DMS 273 treated with DMSO at 0.1 percent for 48 hours (cell line): ENCODE measurements at regions not wholly inside any gene's neighbourhood (a gene's known extent, or its start where the extent isn't known, plus 50 kb on each side); places are given as distances from the start of the nearest gene placed in this dataset.
"Not testable (repeated sequence)": the region's sequence is repeated elsewhere in the genome, so short reads cannot be mapped to it uniquely, and the experiment has no call there.

Experiments used
- DNase-seq: peaks from one replicate; lab custom pipeline; 2025; lab: John Stamatoyannopoulos, UW

DNA sequence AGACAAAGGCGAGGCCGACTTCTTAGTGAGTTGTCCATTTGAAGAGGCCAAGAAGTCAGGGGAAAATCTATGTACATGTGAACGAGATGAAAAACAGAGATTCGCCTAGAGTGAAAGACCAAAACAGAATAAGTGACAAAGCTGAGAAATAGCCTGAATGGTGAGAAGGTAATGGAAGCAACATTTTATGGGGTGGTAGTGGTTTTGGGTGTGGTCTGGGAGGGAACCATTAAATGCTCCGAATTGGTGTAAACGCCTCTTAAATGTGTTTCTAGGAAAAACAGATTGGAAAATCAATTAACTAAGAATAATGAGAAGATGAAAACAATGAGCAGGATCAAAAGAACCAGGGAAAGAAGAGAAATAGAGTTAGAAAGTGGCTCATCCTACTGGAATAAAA, 83.8 kb upstream of the MANSC4 start:
- no peak for DNase-seq

DNA sequence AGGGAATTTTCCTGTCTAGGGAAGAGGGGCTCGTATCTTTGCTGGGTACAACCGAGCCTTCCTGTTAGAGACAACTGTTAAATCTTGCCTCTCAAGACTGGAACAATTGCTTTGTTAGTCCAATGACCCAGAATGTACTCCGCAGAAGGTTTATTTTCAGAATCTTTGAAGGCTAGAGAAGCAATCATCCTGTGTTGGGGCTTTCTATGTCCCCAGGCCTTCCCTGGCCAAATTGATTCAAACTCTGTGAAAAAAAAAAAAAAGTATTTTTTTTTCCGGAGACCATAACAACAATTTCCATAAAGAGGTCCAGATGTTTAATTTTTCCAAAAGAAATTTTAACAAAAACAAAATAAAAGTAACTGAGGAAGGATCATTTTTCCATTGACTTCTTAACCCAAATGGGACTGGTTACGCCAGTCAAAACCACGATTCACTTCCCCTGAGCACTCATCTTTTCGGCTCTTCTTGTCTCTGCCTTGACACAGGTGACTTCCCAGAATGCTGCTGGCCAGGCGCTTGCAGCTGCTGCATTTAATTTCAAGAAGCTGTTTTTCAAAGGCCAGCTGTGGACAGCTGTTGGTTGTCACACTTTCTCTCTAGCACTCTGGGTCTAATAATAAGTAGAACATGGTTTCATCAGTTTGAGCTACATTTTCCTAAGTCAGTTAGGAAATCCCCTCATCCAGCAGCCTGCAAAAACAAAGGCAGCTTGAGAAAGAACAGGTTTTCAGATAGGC, 81.6 kb upstream of the MANSC4 start:
- no peak for DNase-seq

DNA sequence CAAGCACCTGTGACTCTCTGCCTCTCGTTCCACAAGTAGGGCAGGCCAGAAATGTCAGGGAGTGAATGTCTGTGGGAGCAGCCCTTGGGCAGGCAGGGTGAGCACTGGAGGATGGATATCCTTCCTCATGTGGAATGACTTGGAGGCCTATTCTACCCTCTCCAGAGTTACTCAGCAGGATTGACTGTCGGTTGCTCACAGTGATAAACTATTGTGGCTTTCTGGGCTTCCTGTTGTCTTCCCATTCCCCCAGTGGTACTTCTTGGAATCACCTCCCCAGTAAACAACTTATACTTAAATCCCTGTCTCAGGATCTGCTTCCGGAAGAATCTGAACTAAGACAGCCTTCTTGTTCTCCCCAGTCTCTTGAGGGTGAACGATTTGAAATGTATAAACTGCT, 79.6 kb upstream of the MANSC4 start:
- DNase-seq, result no peak

DNA sequence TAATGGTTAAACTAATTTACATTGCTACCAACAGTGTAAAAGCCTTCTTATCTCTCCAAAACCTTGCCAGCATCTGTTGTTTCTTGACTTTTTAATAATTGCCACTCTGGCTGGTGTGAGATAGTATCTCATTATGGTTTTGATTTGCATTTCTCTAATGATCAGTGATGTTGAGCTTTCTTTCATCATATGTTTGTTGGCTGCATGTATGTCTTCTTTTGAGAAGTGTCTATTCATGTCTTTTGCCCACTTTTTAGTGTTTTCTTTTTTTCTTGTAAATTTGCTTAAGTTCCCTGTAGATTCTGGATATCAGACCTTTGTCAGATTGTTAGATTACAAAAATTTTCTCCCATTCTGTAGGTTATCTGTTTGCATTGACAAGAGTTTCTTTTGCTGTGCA, 77.0 kb upstream of the MANSC4 start:
- not testable (repeated sequence) for DNase-seq

DNA sequence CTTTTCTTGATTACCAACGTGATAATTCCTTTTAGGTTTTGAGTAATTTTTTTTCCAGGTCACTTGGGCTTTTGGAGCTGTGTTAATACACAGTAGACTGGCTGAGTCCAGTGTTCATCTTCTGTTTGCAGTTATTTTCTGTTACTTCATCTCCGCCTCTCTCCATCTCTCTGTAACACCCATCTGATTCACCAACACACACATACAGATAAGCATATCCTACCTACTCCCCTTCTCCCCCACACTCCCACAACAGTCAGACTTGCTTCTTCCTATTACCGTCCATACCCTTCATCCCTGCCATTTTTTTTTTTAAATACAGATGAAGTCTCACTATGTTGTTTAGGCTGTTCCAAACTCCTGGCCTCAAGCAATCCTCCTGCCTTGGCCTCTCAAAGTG, 72.7 kb upstream of the MANSC4 start:
- no peak for DNase-seq
